Liver (tissue), 8 donors: ENCODE measurements at regions not wholly inside any gene's neighbourhood (a gene's known extent, or its start where the extent isn't known, plus 50 kb on each side); places are given as distances from the start of the nearest gene placed in this dataset.

ENCODE experiments used
- DNase-seq: peaks from one replicate; pipeline ENCODE4 v3.0.0-alpha.2; 2017; ENCODE audit warnings: low spot score
- H3K27ac ChIP-seq, 2 donors: one replicate each; pipeline ENCODE4 v1.7.0; 2013; ENCODE audit warnings: inconsistent platforms in 2 of 2, low read length in 2 of 2, control low read depth in 1 of 2, low read depth in 1 of 2, mild to moderate bottlenecking in 1 of 2
- H3K27me3 ChIP-seq, 4 donors: one replicate each; pipeline versions ENCODE4 v1.6.1 to v1.7.0; 2013; ENCODE audit warnings: low read length in 3 of 4, inconsistent platforms in 1 of 4, mild to moderate bottlenecking in 1 of 4, moderate library complexity in 1 of 4; ENCODE audit not compliant: control insufficient read depth in 4 of 4, insufficient read depth in 4 of 4
- H3K36me3 ChIP-seq, 4 donors: one replicate each; pipeline versions ENCODE4 v1.6.1 to v1.7.0; 2013; ENCODE audit warnings: low read length in 3 of 4, mild to moderate bottlenecking in 3 of 4, low read depth in 1 of 4, moderate library complexity in 1 of 4; ENCODE audit not compliant: control insufficient read depth in 4 of 4, insufficient read depth in 3 of 4
- H3K4me1 ChIP-seq, 4 donors: one replicate each; pipeline versions ENCODE4 v1.6.1 to v1.7.0; 2013; ENCODE audit warnings: low read length in 3 of 4, mild to moderate bottlenecking in 3 of 4, moderate library complexity in 1 of 4; ENCODE audit not compliant: control insufficient read depth in 4 of 4, insufficient read depth in 4 of 4
- H3K4me3 ChIP-seq, 3 donors: one replicate each; pipeline versions ENCODE4 v1.6.1 to v1.7.0; 2013; ENCODE audit warnings: low read length in 3 of 3, control low read depth in 1 of 3, low read depth in 1 of 3, mild to moderate bottlenecking in 1 of 3
- H3K9ac ChIP-seq, 2 donors: one replicate each; pipeline ENCODE4 v1.7.0; 2013; ENCODE audit warnings: low read length in 2 of 2, mild to moderate bottlenecking in 2 of 2, moderate library complexity in 2 of 2, control low read depth in 1 of 2, low read depth in 1 of 2
- H3K9me3 ChIP-seq, 4 donors: one replicate each; pipeline versions ENCODE4 v1.6.1 to v1.7.0; 2013; ENCODE audit warnings: low read length in 3 of 4; ENCODE audit not compliant: control insufficient read depth in 4 of 4
- ATF3 ChIP-seq: IDR thresholded peaks from 2 replicates; pipeline ENCODE4 v1.6.1; 2016; ENCODE audit warnings: antibody characterized with exemption
- CTCF ChIP-seq: fragments of 150-350 bp; IDR thresholded peaks from 2 replicates; pipeline ENCODE4 v1.5.1; 2017; ENCODE audit warnings: improper control_type of control experiment, low read depth, low read length; ENCODE audit not compliant: missing input control
- EGR1 ChIP-seq, 2 donors: IDR thresholded peaks; 2 replicates each; pipeline ENCODE4 v1.6.1; 2016 to 2018; ENCODE audit warnings: antibody characterized with exemption in 2 of 2, low read depth in 2 of 2
- FOXA1 ChIP-seq: IDR thresholded peaks from 2 replicates; pipeline ENCODE4 v1.6.1; 2016; ENCODE audit warnings: antibody characterized with exemption
- FOXA2 ChIP-seq: IDR thresholded peaks from 2 replicates; pipeline ENCODE4 v1.6.1; 2016; ENCODE audit warnings: antibody characterized with exemption
- GABPA ChIP-seq, 2 donors: IDR thresholded peaks in 1 of 2; conservative IDR thresholded peaks in 1 of 2; 2 replicates each; pipeline ENCODE4 v1.6.1; 2016; ENCODE audit warnings: antibody characterized with exemption in 2 of 2, mild to moderate bottlenecking in 1 of 2, moderate library complexity in 1 of 2
- HNF4A ChIP-seq, 2 donors: conservative IDR thresholded peaks; 2 replicates each; pipeline ENCODE4 v1.6.1; 2016; ENCODE audit warnings: antibody characterized with exemption in 2 of 2, mild to moderate bottlenecking in 2 of 2
- HNF4G ChIP-seq: IDR thresholded peaks from 2 replicates; pipeline ENCODE4 v1.6.1; 2016; ENCODE audit warnings: antibody characterized with exemption
- JUND ChIP-seq, 2 donors: IDR thresholded peaks; 2 replicates each; pipeline ENCODE4 v1.6.1; 2016; ENCODE audit warnings: antibody characterized with exemption in 2 of 2
- MAX ChIP-seq: IDR thresholded peaks from 2 replicates; pipeline ENCODE4 v1.6.1; 2016; ENCODE audit warnings: antibody characterized with exemption
- RXRA ChIP-seq, 2 donors: IDR thresholded peaks; 2 replicates each; pipeline ENCODE4 v1.6.1; 2017 to 2018; ENCODE audit warnings: antibody characterized with exemption in 2 of 2, mild to moderate bottlenecking in 1 of 2
- SP1 ChIP-seq: IDR thresholded peaks from 2 replicates; pipeline ENCODE4 v1.6.1; 2018; ENCODE audit warnings: antibody characterized with exemption, mild to moderate bottlenecking
- TAF1 ChIP-seq: conservative IDR thresholded peaks from 2 replicates; pipeline ENCODE4 v1.6.1; 2016; ENCODE audit warnings: antibody characterized with exemption, mild to moderate bottlenecking
- YY1 ChIP-seq: IDR thresholded peaks from 2 replicates; pipeline ENCODE4 v1.6.1; 2016; ENCODE audit warnings: antibody characterized with exemption, mild to moderate bottlenecking
- ZBTB33 ChIP-seq: IDR thresholded peaks from 2 replicates; pipeline ENCODE4 v1.6.1; 2016; ENCODE audit warnings: antibody characterized with exemption
- WGBS: extraction: QIAGEN DNeasy Blood & Tissue Kit; methylation state at CpG from one replicate; pipeline ENCODE4 v1.1.7; 2013; 5-methylcytosine and 5-hydroxymethylcytosine counted together
- TF ChIP-seq, protein P1 (sequence below): IDR thresholded peaks from 2 replicates; pipeline ENCODE4 v1.6.1; 2016; ENCODE audit warnings: antibody characterized with exemption, mild to moderate bottlenecking
- donor health status: healthy.
- donor health status: healthy.
- donor health status: healthy.
- donor health status: healthy.
- donor health status: healthy.

DNA sequence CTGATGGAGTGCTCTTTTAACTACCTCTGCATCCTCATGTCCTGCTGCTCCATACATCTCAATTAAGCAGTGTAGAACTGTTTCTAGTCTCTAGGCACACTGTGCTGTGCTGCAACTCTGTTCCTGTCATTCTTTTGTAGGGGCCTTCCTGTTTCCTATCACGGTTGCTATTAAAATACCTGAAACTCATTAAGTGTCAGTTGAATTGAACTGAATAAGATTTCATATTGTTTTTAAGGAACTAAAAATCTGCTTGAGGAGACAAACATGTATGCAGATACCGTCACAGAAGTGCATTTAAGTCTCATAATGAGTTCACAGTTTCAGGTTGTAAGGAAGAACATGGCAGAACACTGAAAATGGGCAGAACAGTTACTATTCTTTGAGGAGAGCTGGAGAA is 170.1 kb downstream of the LARP7 start:
- no peaks in the 10 kb centered on the region for H3K27me3 ChIP-seq
- no peak overlapping the region for H3K9ac ChIP-seq
- no peaks in the 10 kb centered on the region for H3K4me1 ChIP-seq
- 79% methylated on average over 2 of the region's 2 CpGs for WGBS
- no peak for DNase-seq
- TF ChIP-seq HNF4G (no peak), SP1 (no peak), FOXA2 (no peak), JUND (IDR thresholded peaks at IDR 0.05) (no peak), FOXA1 (no peak), ATF3 (no peak), YY1 (no peak), CTCF (no peak), TAF1 (no peak), EGR1 (IDR thresholded peaks at IDR 0.05; ENCODE audit: low read depth in 2 of 2) (no peak), ZBTB33 (no peak)
- H3K36me3 ChIP-seq, result no peaks in the 10 kb centered on the region
- no peak overlapping the region for H3K4me3 ChIP-seq
- H3K9me3 ChIP-seq, result no peaks in the 10 kb centered on the region
- no peak overlapping the region for H3K27ac ChIP-seq

DNA sequence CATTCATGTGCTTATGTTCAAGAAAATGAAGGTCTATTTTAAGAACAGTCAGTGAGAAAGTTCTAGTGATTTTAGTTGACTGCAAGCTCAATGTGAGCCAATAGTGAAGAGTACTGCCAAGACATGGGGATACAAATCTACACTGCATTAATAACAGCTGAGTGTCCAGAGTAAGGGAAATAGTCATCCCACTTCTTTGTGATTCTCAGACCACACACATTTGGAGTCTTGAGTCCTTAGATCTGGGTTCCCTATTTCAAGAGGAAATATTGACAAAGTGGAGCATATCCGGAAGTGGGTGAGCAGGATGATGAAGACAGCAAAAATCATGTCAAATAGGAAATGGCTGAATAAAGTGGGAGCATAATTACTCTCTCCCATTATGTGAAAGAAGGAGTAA is 171.1 kb downstream of the LARP7 start:
- Histone ChIP-seq H3K4me3 (no peak overlapping the region), H3K27me3 (no peaks in the 10 kb centered on the region), H3K27ac (no peak overlapping the region), H3K9ac (no peak overlapping the region), H3K4me1 (no peaks in the 10 kb centered on the region), H3K36me3 (no peaks in the 10 kb centered on the region), H3K9me3 (no peaks in the 10 kb centered on the region)
- DNase-seq, result no peak
- WGBS, result 69% methylated on average over 1 of the region's 1 CpG
- no peak for TF ChIP-seq JUND (IDR thresholded peaks at IDR 0.05)
- no peak for TF ChIP-seq YY1
- no peak for TF ChIP-seq FOXA1
- TF ChIP-seq RXRA (IDR thresholded peaks at IDR 0.05), result no peak
- no peak for TF ChIP-seq HNF4G
- TF ChIP-seq EGR1 (IDR thresholded peaks at IDR 0.05; ENCODE audit: low read depth in 2 of 2), result no peak
- no peak for TF ChIP-seq MAX
- no peak for TF ChIP-seq HNF4A (conservative IDR thresholded peaks at IDR 0.05)
- no peak for TF ChIP-seq ATF3
- no peak for TF ChIP-seq GABPA (IDR thresholded peaks at IDR 0.05 in 1 of 2, conservative IDR thresholded peaks at IDR 0.05 in 1 of 2)
- TF ChIP-seq TAF1, result no peak
- TF ChIP-seq, protein P1, sequence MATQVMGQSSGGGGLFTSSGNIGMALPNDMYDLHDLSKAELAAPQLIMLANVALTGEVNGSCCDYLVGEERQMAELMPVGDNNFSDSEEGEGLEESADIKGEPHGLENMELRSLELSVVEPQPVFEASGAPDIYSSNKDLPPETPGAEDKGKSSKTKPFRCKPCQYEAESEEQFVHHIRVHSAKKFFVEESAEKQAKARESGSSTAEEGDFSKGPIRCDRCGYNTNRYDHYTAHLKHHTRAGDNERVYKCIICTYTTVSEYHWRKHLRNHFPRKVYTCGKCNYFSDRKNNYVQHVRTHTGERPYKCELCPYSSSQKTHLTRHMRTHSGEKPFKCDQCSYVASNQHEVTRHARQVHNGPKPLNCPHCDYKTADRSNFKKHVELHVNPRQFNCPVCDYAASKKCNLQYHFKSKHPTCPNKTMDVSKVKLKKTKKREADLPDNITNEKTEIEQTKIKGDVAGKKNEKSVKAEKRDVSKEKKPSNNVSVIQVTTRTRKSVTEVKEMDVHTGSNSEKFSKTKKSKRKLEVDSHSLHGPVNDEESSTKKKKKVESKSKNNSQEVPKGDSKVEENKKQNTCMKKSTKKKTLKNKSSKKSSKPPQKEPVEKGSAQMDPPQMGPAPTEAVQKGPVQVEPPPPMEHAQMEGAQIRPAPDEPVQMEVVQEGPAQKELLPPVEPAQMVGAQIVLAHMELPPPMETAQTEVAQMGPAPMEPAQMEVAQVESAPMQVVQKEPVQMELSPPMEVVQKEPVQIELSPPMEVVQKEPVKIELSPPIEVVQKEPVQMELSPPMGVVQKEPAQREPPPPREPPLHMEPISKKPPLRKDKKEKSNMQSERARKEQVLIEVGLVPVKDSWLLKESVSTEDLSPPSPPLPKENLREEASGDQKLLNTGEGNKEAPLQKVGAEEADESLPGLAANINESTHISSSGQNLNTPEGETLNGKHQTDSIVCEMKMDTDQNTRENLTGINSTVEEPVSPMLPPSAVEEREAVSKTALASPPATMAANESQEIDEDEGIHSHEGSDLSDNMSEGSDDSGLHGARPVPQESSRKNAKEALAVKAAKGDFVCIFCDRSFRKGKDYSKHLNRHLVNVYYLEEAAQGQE, result no peak
- TF ChIP-seq FOXA2, result no peak
- TF ChIP-seq CTCF, result no peak
